ENCODE measurements at regions not wholly inside any gene's neighbourhood (a gene's known extent, or its start where the extent isn't known, plus 50 kb on each side); places are given as distances from the start of the nearest gene placed in this dataset.
A peak's percentile ranks its signal among the peaks of the same experiment; 100 is the strongest.

DNA sequence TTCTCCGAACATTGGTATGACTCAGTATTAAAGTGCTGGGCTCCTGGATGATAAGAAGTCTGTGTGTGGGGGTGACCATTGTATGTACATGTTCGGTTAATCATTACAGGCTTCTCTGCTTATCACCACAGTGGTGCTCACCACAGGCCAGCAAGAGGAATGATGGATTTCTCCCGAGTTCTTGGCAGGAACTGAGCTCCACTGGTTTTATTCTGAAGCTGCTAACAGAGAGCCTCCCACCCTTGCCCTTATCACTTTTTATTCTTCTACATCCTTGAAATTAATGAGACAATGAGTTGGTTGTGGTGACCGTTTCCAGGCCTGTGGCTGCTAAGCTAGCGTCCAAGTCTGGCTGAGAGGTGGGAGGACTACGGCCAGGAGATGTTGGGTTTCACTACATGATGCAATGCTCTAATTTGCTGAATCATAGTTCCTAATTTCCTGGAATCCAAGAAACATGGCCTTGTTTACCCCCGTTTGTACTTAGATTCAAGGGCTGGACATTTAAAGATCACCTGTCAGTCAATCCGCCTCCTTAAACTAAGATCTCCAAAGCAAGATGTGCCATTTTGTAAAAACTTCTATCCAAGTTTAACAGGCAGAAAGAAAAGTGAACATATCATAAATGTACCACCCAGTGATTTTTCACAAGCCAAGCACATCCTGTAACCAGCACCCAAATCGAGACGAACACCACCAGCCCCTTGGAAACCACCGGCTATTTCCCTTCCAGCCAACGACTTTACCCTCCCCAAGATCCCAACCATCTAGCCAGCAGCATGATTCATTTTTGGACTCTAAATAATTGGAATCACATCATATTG is 172.5 kb downstream of the FOXA2 start (continued):
- TF ChIP-seq KDM2A (CRISPR knock-in tag; IDR thresholded peaks at IDR 0.05; ENCODE audit: borderline replicate concordance, low read depth), result peak; percentile 56; the same call in 1 of the 2 replicates
- TF ChIP-seq, protein P1, sequence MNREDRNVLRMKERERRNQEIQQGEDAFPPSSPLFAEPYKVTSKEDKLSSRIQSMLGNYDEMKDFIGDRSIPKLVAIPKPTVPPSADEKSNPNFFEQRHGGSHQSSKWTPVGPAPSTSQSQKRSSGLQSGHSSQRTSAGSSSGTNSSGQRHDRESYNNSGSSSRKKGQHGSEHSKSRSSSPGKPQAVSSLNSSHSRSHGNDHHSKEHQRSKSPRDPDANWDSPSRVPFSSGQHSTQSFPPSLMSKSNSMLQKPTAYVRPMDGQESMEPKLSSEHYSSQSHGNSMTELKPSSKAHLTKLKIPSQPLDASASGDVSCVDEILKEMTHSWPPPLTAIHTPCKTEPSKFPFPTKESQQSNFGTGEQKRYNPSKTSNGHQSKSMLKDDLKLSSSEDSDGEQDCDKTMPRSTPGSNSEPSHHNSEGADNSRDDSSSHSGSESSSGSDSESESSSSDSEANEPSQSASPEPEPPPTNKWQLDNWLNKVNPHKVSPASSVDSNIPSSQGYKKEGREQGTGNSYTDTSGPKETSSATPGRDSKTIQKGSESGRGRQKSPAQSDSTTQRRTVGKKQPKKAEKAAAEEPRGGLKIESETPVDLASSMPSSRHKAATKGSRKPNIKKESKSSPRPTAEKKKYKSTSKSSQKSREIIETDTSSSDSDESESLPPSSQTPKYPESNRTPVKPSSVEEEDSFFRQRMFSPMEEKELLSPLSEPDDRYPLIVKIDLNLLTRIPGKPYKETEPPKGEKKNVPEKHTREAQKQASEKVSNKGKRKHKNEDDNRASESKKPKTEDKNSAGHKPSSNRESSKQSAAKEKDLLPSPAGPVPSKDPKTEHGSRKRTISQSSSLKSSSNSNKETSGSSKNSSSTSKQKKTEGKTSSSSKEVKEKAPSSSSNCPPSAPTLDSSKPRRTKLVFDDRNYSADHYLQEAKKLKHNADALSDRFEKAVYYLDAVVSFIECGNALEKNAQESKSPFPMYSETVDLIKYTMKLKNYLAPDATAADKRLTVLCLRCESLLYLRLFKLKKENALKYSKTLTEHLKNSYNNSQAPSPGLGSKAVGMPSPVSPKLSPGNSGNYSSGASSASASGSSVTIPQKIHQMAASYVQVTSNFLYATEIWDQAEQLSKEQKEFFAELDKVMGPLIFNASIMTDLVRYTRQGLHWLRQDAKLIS (CRISPR knock-in tag; IDR thresholded peaks at IDR 0.05), result no peak
- TF ChIP-seq, protein P2, sequence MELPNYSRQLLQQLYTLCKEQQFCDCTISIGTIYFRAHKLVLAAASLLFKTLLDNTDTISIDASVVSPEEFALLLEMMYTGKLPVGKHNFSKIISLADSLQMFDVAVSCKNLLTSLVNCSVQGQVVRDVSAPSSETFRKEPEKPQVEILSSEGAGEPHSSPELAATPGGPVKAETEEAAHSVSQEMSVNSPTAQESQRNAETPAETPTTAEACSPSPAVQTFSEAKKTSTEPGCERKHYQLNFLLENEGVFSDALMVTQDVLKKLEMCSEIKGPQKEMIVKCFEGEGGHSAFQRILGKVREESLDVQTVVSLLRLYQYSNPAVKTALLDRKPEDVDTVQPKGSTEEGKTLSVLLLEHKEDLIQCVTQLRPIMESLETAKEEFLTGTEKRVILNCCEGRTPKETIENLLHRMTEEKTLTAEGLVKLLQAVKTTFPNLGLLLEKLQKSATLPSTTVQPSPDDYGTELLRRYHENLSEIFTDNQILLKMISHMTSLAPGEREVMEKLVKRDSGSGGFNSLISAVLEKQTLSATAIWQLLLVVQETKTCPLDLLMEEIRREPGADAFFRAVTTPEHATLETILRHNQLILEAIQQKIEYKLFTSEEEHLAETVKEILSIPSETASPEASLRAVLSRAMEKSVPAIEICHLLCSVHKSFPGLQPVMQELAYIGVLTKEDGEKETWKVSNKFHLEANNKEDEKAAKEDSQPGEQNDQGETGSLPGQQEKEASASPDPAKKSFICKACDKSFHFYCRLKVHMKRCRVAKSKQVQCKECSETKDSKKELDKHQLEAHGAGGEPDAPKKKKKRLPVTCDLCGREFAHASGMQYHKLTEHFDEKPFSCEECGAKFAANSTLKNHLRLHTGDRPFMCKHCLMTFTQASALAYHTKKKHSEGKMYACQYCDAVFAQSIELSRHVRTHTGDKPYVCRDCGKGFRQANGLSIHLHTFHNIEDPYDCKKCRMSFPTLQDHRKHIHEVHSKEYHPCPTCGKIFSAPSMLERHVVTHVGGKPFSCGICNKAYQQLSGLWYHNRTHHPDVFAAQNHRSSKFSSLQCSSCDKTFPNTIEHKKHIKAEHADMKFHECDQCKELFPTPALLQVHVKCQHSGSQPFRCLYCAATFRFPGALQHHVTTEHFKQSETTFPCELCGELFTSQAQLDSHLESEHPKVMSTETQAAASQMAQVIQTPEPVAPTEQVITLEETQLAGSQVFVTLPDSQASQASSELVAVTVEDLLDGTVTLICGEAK (IDR thresholded peaks at IDR 0.05), result no peak
- TF ChIP-seq, protein P2 (CRISPR knock-in tag; IDR thresholded peaks at IDR 0.05), result peak; percentile 28; the same call in 1 of the 2 replicates
- TF ChIP-seq STAT5B (CRISPR knock-in tag; IDR thresholded peaks at IDR 0.05), result 0 out of 2 replicates have a peak, but pooled peaks have one; percentile 3
- TF ChIP-seq AGO2 (optimal IDR thresholded peaks at IDR 0.05; ENCODE audit: low read depth, low read length), result no peak
- TF ChIP-seq NR3C1 (CRISPR knock-in tag; IDR thresholded peaks at IDR 0.05), result no peak
- TF ChIP-seq, protein P3, sequence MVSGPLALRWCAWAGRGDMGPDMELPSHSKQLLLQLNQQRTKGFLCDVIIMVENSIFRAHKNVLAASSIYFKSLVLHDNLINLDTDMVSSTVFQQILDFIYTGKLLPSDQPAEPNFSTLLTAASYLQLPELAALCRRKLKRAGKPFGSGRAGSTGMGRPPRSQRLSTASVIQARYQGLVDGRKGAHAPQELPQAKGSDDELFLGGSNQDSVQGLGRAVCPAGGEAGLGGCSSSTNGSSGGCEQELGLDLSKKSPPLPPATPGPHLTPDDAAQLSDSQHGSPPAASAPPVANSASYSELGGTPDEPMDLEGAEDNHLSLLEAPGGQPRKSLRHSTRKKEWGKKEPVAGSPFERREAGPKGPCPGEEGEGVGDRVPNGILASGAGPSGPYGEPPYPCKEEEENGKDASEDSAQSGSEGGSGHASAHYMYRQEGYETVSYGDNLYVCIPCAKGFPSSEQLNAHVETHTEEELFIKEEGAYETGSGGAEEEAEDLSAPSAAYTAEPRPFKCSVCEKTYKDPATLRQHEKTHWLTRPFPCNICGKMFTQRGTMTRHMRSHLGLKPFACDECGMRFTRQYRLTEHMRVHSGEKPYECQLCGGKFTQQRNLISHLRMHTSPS (CRISPR knock-in tag; IDR thresholded peaks at IDR 0.05; ENCODE audit: low read depth), result no peak
- TF ChIP-seq PPARG (CRISPR knock-in tag; conservative IDR thresholded peaks at IDR 0.05), result peak; percentile 42; the same call in 1 of the 2 replicates
- TF ChIP-seq TCF7 (IDR thresholded peaks at IDR 0.05; ENCODE audit: low read depth), result no peak
- TF ChIP-seq, protein P4, sequence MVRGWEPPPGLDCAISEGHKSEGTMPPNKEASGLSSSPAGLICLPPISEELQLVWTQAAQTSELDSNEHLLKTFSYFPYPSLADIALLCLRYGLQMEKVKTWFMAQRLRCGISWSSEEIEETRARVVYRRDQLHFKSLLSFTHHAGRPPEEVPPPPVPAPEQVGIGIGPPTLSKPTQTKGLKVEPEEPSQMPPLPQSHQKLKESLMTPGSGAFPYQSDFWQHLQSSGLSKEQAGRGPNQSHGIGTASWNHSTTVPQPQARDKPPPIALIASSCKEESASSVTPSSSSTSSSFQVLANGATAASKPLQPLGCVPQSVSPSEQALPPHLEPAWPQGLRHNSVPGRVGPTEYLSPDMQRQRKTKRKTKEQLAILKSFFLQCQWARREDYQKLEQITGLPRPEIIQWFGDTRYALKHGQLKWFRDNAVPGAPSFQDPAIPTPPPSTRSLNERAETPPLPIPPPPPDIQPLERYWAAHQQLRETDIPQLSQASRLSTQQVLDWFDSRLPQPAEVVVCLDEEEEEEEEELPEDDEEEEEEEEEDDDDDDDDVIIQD (CRISPR knock-in tag; IDR thresholded peaks at IDR 0.05; ENCODE audit: low read depth), result peak; percentile 61
- TF ChIP-seq AHR (CRISPR knock-in tag; IDR thresholded peaks at IDR 0.05), result no peak

Measured in HepG2 (cell line).